Epithelial cell of proximal tubule (primary cell): ENCODE measurements at regions not wholly inside any gene's neighbourhood (a gene's known extent, or its start where the extent isn't known, plus 50 kb on each side); places are given as distances from the start of the nearest gene placed in this dataset.
"Not testable (repeated sequence)": the region's sequence is repeated elsewhere in the genome, so short reads cannot be mapped to it uniquely, and the experiment has no call there.

ENCODE experiments used
- DNase-seq: peaks from one replicate; pipeline ENCODE4 v3.0.0-alpha.2; 2011; ENCODE audit warnings: low read depth
- H3K4me3 ChIP-seq: 2 replicates; pipeline ENCODE4 v1.5.1; 2011; ENCODE audit warnings: low read depth, mild to moderate bottlenecking, low read length
- TF ChIP-seq, protein P1 (sequence below): conservative IDR thresholded peaks from 2 replicates; pipeline ENCODE4 v1.5.1; 2012; ENCODE audit warnings: low read depth, mild to moderate bottlenecking, low read length

DNA sequence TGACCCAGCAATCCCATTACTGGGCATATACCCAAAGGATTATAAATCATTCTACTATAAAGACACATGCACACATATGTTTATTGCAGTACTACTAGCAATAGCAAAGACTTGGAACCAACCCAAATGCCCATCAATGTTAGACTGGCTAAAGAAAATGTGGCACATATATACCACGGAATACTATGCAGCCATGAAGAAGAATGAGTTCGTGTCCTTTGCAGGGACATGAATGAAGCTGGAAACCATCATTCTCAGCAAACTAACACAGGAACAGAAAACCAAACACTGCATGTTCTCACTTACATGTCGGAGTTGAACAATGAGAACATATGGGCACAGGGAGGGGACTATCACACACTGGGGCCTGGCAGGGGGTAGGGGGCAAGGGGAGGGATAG is 183.0 kb downstream of the HACE1 start:
- not testable (repeated sequence) for DNase-seq

GRCh38 chr6:104675161-104675560 is 184.6 kb downstream of the HACE1 start:
- DNase-seq, H3K4me3 ChIP-seq: not testable (repeated sequence)

More for the DNA sequence above, 183.0 kb downstream of the HACE1 start:
- not testable (repeated sequence) for H3K4me3 ChIP-seq

DNA sequence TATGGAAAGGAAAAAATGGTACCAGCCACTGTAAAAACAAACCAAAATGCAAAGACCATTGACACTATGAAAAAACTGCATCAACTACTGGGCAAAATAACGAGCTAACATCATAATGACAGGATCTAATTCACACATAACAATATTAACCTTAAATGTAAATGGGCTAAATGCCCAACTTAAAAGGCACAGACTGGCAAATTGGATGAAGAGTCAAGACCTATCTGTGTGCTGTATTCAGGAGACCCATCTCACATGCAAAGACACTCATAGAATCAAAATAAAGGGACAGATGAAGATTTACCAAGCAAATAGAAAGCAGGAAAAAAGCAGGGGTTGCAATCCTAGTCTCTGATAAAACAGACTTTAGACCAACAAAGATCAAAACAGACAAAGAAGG is 186.6 kb downstream of the HACE1 start:
- H3K4me3 ChIP-seq, DNase-seq: not testable (repeated sequence)

DNA sequence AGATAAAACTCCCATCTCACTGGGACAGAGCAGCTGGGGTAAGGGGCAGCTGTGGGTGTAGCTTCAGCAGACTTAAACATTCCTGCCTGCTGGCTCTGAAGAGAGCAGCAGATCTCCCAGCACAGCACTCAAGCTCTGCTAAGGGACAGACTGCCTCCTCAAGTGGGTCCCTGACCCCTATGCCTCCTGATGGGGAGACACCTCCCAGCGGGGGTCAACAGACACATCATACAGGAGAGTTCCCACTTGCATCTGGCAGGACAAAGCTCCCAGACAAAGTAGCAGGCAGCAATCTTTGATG is 188.2 kb downstream of the HACE1 start:
- DNase-seq, H3K4me3 ChIP-seq: not testable (repeated sequence)

DNA sequence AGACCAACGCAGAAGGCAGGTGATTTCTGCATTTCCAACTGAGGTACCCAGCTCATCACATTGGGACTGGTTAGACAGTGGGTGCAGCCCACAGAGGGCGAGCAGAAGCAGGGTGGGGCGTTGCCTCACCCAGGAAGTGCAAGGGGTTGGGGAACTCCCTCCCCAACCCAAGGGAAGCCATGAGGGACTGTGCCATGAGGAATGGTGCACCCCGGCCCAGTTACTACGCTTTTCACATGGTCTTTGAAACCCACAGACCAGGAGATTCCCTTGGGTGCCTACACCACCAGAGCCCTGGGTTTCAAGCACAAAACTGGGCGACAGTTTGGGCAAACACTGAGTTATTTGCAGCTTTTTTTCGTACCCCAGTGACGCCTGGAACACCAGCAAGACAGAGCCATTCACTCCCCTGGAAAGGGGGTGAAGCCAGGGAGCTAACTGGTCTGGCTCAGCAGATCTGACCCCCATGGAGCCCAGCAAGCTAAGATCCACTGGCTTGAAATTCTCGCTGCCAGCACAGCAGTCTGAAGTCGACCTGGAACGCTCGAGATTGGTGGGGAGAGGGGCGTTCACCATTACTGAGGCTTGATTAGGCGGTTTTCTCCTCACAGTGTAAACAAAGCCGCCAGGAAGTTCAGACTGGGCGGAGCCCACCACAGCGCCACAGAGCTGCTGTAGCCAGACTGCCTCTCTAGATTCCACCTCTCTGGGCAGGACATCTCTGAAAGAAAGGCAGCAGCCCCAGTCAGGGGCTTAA is 188.7 kb downstream of the HACE1 start:
- DNase-seq, H3K4me3 ChIP-seq: not testable (repeated sequence)

- DNase-seq, result no peak
- H3K4me3 ChIP-seq, result no peak overlapping the region
- TF ChIP-seq, protein P1, sequence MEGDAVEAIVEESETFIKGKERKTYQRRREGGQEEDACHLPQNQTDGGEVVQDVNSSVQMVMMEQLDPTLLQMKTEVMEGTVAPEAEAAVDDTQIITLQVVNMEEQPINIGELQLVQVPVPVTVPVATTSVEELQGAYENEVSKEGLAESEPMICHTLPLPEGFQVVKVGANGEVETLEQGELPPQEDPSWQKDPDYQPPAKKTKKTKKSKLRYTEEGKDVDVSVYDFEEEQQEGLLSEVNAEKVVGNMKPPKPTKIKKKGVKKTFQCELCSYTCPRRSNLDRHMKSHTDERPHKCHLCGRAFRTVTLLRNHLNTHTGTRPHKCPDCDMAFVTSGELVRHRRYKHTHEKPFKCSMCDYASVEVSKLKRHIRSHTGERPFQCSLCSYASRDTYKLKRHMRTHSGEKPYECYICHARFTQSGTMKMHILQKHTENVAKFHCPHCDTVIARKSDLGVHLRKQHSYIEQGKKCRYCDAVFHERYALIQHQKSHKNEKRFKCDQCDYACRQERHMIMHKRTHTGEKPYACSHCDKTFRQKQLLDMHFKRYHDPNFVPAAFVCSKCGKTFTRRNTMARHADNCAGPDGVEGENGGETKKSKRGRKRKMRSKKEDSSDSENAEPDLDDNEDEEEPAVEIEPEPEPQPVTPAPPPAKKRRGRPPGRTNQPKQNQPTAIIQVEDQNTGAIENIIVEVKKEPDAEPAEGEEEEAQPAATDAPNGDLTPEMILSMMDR, result no peak
These were observed 190.2 kb downstream of the HACE1 start for GRCh38 chr6:104669483-104669882.

GRCh38 chr6:104656235-104656634 is 203.5 kb downstream of the HACE1 start:
- H3K4me3 ChIP-seq, result no peak overlapping the region
- TF ChIP-seq, protein P1, result no peak
- no peak for DNase-seq

GRCh38 chr6:104653781-104654180 is 205.9 kb downstream of the HACE1 start:
- no peak overlapping the region for H3K4me3 ChIP-seq
- DNase-seq, result no peak
- TF ChIP-seq, protein P1, result no peak

DNA sequence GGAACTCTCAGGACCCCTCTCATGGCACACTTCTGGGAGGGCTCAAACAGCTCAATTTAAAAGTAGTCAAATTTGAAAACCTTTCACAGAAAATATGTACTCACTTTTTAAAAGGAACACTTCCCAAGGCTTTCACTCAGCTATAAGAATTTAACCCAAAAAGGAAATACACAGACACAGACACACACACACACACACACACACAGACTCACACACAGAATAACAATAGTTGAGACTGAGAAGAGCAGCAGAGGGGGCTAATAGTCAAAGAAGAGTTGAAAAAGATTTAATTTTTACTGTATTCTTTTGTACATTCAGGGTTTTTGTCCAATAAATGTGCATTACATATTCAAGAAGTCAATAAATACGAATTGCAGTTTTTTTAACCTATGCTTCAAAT is 211.4 kb downstream of the HACE1 start:
- DNase-seq, result no peak
- TF ChIP-seq, protein P1, result no peak
- H3K4me3 ChIP-seq, result no peak overlapping the region

DNA sequence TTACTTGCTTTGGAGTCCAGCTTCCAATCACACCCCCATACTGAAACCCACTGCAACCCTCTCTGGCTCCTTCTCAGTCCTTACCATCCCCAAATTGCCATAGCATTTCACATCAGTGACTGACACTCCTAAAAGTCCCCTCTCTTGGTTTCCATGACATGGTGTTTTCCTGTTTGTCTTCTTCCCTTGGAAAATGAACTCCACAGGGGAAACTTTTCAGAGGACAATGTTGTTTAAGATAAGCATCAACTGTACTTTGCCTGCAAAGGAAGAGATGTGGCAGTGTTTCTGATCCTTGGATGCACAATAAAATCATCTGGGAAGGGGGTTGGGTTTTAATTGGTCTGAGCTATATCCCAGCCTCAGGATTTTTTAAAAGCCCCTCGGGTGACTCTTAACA is 214.9 kb downstream of the HACE1 start:
- no peak overlapping the region for H3K4me3 ChIP-seq
- no peak for DNase-seq
- TF ChIP-seq, protein P1, result no peak
